ENCODE measurements at regions not wholly inside any gene's neighbourhood (a gene's known extent, or its start where the extent isn't known, plus 50 kb on each side); places are given as distances from the start of the nearest gene placed in this dataset.
"Not testable (repeated sequence)": the region's sequence is repeated elsewhere in the genome, so short reads cannot be mapped to it uniquely, and the experiment has no call there.

- no peak for DNase-seq
Observed at GRCh38 chr13:90800082-90800746, 547.3 kb upstream of the MIR17HG start.

GRCh38 chr13:90801621-90802020 lies 545.9 kb upstream of the MIR17HG start:
- no peak for DNase-seq

- DNase-seq, result no peak
Observed at GRCh38 chr13:90803210-90803609, 544.3 kb upstream of the MIR17HG start.

GRCh38 chr13:90806016-90806615 lies 541.4 kb upstream of the MIR17HG start:
- DNase-seq, result no peak

GRCh38 chr13:90806892-90807291 lies 540.6 kb upstream of the MIR17HG start:
- DNase-seq, result no peak

- DNase-seq, result no peak
Observed at GRCh38 chr13:90808838-90809237, 538.6 kb upstream of the MIR17HG start.

GRCh38 chr13:90824032-90824431 lies 523.5 kb upstream of the MIR17HG start:
- no peak for DNase-seq

GRCh38 chr13:90826688-90827087 lies 520.8 kb upstream of the MIR17HG start:
- no peak for DNase-seq

GRCh38 chr13:90830782-90831181 lies 516.7 kb upstream of the MIR17HG start:
- DNase-seq, result no peak

GRCh38 chr13:90833951-90834350 lies 513.5 kb upstream of the MIR17HG start:
- DNase-seq, result no peak

GRCh38 chr13:90834700-90835099 lies 512.8 kb upstream of the MIR17HG start:
- DNase-seq, result no peak

GRCh38 chr13:90835826-90836225 lies 511.7 kb upstream of the MIR17HG start:
- DNase-seq, result no peak

- DNase-seq, result no peak
Observed at GRCh38 chr13:90838317-90838960, 509.0 kb upstream of the MIR17HG start.

- DNase-seq, result no peak
Observed at GRCh38 chr13:90839061-90839460, 508.4 kb upstream of the MIR17HG start.

- no peak for DNase-seq
Observed at GRCh38 chr13:90846936-90847335, 500.6 kb upstream of the MIR17HG start.

GRCh38 chr13:90853666-90854065 lies 493.8 kb upstream of the MIR17HG start:
- not testable (repeated sequence) for DNase-seq

GRCh38 chr13:90857921-90858320 lies 489.6 kb upstream of the MIR17HG start:
- DNase-seq, result no peak

- no peak for DNase-seq
Observed at GRCh38 chr13:90866006-90866405, 481.5 kb upstream of the MIR17HG start.

- DNase-seq, result peak; percentile 63 to 85
Observed at GRCh38 chr13:90867336-90867683, 480.2 kb upstream of the MIR17HG start.

- DNase-seq, result no peak
Observed at GRCh38 chr13:90868321-90868920, 479.1 kb upstream of the MIR17HG start.

- DNase-seq, result no peak
Observed at GRCh38 chr13:90869580-90869979, 477.9 kb upstream of the MIR17HG start.

- no peak for DNase-seq
Observed at GRCh38 chr13:90872491-90873025, 474.9 kb upstream of the MIR17HG start.

- no peak for DNase-seq
Observed at GRCh38 chr13:90880790-90881189, 466.7 kb upstream of the MIR17HG start.

- no peak for DNase-seq
Observed at GRCh38 chr13:90882551-90882950, 464.9 kb upstream of the MIR17HG start.
